HFFc6 (cell line): ENCODE measurements at regions not wholly inside any gene's neighbourhood (a gene's known extent, or its start where the extent isn't known, plus 50 kb on each side); places are given as distances from the start of the nearest gene placed in this dataset.
A peak's percentile ranks its signal among the peaks of the same experiment; 100 is the strongest.

Experiments
- DNase-seq: peaks from one replicate; pipeline ENCODE4 v3.0.0-alpha.2; 2018
- H3K27ac Mint-ChIP-seq: 2 replicates; pipeline ENCODE4 v1.8.0; 2020; ENCODE audit warnings: mild to moderate bottlenecking, mixed read lengths
- H3K27me3 Mint-ChIP-seq: 2 replicates; pipeline ENCODE4 v1.8.0; 2021; ENCODE audit warnings: mild to moderate bottlenecking, moderate library complexity, mixed read lengths; ENCODE audit not compliant: insufficient read depth
- H3K36me3 Mint-ChIP-seq: 2 replicates; pipeline ENCODE4 v1.8.0; 2021; ENCODE audit warnings: low read depth, mixed read lengths
- H3K4me1 Mint-ChIP-seq: 2 replicates; pipeline ENCODE4 v1.8.0; 2020; ENCODE audit warnings: low read depth, mixed read lengths
- H3K4me3 Mint-ChIP-seq: 2 replicates; pipeline ENCODE4 v1.8.0; 2020; ENCODE audit warnings: mild to moderate bottlenecking, moderate library complexity, mixed read lengths
- H3K9me3 Mint-ChIP-seq: 2 replicates; pipeline ENCODE4 v1.8.0; 2020; ENCODE audit warnings: mild to moderate bottlenecking, mixed read lengths
- TF ChIP-seq, protein P1 (sequence below): fragments of 200-600 bp; sonication (generic); IDR thresholded peaks from 2 replicates; pipeline ENCODE4 v1.5.0; 2021; ENCODE audit warnings: antibody characterized with exemption, mild to moderate bottlenecking

DNA sequence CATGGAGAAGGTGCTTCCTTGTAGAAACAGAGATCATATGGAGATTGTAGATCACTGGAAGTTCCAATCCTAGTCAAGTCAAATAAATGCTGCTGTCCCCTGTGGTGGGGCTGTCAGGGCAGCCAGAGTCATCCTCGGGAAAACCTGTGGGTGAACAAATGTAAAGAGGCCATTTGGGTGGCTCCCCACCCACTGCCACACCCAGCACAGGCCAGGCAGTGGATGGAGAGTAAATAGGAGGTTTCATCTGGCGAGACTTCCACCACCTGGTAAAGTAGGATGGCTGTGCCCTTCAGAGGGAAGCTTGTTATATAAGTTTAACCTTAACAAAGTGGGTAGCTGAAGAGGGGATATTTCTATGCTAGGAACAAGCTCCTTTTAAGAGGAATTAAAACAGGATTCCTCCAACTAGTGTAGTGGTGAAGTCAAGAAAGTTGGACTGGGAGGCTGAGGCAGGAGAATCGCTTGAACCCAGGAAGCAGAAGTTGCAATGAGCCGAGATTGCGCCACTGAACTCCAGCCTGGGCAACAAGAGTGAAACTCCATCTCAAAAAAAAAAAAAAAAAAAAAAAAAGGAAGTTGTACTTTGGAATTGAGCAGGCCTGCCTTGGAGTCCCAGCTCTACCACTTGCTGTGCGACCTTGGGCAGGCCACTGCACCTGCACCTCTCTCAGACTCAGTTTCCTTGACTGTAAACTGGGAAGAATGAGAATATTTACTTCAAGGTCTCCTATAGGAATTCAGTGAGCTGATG, 273.7 kb downstream of the PTTG2 start:
- TF ChIP-seq, protein P1, sequence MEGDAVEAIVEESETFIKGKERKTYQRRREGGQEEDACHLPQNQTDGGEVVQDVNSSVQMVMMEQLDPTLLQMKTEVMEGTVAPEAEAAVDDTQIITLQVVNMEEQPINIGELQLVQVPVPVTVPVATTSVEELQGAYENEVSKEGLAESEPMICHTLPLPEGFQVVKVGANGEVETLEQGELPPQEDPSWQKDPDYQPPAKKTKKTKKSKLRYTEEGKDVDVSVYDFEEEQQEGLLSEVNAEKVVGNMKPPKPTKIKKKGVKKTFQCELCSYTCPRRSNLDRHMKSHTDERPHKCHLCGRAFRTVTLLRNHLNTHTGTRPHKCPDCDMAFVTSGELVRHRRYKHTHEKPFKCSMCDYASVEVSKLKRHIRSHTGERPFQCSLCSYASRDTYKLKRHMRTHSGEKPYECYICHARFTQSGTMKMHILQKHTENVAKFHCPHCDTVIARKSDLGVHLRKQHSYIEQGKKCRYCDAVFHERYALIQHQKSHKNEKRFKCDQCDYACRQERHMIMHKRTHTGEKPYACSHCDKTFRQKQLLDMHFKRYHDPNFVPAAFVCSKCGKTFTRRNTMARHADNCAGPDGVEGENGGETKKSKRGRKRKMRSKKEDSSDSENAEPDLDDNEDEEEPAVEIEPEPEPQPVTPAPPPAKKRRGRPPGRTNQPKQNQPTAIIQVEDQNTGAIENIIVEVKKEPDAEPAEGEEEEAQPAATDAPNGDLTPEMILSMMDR, result no peak
- Mint-ChIP-seq H3K4me3 (no peak overlapping the region), H3K4me1 (peaks cover 15% of the 10 kb centered on the region), H3K27ac (no peak overlapping the region), H3K36me3 (no peaks in the 10 kb centered on the region), H3K27me3 (peaks cover 22% of the 10 kb centered on the region), H3K9me3 (no peaks in the 10 kb centered on the region)
- no peak for DNase-seq

DNA sequence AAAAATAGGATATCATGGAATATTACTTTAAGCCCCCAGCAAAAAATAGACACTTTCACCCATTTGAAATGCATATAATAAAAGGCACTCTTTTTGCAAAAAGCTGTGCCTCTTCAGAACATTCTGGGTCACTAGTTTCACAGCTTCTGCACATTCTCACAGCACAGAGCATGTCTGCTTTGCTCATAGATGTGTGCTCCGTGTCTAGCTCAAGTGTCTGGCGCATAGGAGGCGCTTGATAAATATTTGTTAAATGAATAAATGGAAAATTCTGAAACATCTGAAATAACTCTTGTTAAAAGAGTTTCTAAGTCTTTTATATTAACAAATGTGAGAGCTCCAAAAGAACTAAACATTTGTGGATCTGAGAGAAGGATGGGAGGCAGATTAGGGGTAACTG, 275.2 kb downstream of the PTTG2 start:
- no peaks in the 10 kb centered on the region for H3K9me3 Mint-ChIP-seq
- no peak overlapping the region for H3K27ac Mint-ChIP-seq
- H3K4me1 Mint-ChIP-seq, result peaks cover 15% of the 10 kb centered on the region
- peaks cover 20% of the 10 kb centered on the region for H3K27me3 Mint-ChIP-seq
- H3K4me3 Mint-ChIP-seq, result no peak overlapping the region
- TF ChIP-seq, protein P1, result no peak
- H3K36me3 Mint-ChIP-seq, result no peaks in the 10 kb centered on the region
- DNase-seq, result no peak

DNA sequence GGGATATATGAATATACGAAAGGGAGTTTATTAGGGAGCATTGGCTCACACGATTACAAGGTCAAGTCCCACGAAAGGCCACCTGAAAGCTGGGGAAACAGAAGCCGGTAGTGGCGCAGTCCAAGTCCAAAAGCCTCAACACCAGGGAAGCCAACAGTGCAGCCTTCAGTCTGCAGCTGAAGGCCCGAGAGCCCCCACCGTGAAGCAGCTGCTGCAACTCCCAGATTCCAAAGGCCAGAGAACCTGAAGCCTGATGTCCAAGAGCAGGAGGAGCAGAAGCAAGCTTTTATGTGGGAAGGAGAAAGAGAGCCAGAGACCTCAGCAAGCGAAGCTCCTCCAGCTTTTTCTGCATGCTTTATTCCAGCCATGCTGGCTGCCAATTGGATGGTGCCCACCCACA, 275.8 kb downstream of the PTTG2 start:
- TF ChIP-seq, protein P1, result no peak
- H3K4me1 Mint-ChIP-seq, result peaks cover 15% of the 10 kb centered on the region
- no peak overlapping the region for H3K27ac Mint-ChIP-seq
- H3K4me3 Mint-ChIP-seq, result no peak overlapping the region
- no peaks in the 10 kb centered on the region for H3K9me3 Mint-ChIP-seq
- no peaks in the 10 kb centered on the region for H3K36me3 Mint-ChIP-seq
- H3K27me3 Mint-ChIP-seq, result peaks cover 20% of the 10 kb centered on the region
- DNase-seq, result no peak

DNA sequence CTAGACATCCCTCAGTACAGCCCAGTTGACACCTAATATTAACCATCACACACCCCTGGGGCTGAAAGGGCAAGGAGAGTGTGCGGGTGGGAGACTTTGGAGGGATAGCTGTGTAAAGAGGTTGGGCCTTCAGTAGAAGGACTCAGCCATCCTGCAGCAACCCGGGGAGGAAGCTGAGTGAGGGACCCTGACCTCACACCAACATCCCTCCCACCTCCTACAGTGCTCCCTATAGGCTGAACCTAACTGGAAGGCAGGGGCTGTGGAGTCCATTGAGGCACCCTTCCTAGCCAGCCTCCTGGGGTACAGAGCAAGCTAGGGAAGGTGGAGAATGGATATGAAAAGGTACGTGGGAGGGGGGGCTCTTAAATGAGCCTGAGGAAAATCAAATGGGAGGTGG, 276.3 kb downstream of the PTTG2 start:
- no peaks in the 10 kb centered on the region for H3K9me3 Mint-ChIP-seq
- H3K27ac Mint-ChIP-seq, result no peak overlapping the region
- H3K36me3 Mint-ChIP-seq, result no peaks in the 10 kb centered on the region
- no peak for DNase-seq
- H3K27me3 Mint-ChIP-seq, result peaks cover 20% of the 10 kb centered on the region
- TF ChIP-seq, protein P1, result no peak
- H3K4me3 Mint-ChIP-seq, result no peak overlapping the region; the same call in 1 of the 2 replicates
- H3K4me1 Mint-ChIP-seq, result peaks cover 19% of the 10 kb centered on the region

DNA sequence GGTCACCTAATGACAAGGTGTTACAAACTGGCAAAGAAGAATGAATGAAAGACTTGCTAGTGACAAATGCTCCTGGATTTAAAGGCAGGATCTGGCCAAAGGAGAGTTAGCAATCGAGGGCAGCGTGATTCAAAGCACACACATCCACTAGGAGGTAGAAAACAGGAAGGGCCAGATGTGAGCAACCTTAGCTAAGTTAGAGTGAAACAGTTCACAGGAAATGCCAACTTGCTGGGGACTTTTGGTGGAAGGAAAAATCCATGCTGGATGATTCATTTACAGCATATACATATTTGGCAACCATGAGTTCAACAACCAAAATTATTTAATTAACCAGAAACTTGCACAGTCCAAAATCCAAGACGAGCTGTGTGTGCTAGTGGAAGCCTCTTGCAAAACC, 276.9 kb downstream of the PTTG2 start:
- Mint-ChIP-seq H3K27me3 (peaks cover 18% of the 10 kb centered on the region), H3K9me3 (no peaks in the 10 kb centered on the region), H3K4me3 (no peak overlapping the region), H3K27ac (no peak overlapping the region; the same call in 1 of the 2 replicates), H3K4me1 (peaks cover 21% of the 10 kb centered on the region), H3K36me3 (no peaks in the 10 kb centered on the region)
- peak; percentile 67 for DNase-seq
- TF ChIP-seq, protein P1, result no peak
